HUES48 (cell line): ENCODE measurements at regions not wholly inside any gene's neighbourhood (a gene's known extent, or its start where the extent isn't known, plus 50 kb on each side); places are given as distances from the start of the nearest gene placed in this dataset.
"Not testable (repeated sequence)": the region's sequence is repeated elsewhere in the genome, so short reads cannot be mapped to it uniquely, and the experiment has no call there.

Source experiments
- H3K27ac ChIP-seq: one replicate; pipeline ENCODE4 v1.7.0; 2013; ENCODE audit warnings: low read depth, low read length, inconsistent platforms
- H3K27me3 ChIP-seq: 2 replicates; pipeline ENCODE4 v1.6.1; 2013; ENCODE audit warnings: mild to moderate bottlenecking, low read length; ENCODE audit not compliant: control insufficient read depth, insufficient read depth
- H3K36me3 ChIP-seq: 2 replicates; pipeline ENCODE4 v1.6.1; 2013; ENCODE audit warnings: low read length; ENCODE audit not compliant: control insufficient read depth, insufficient read depth
- H3K4me1 ChIP-seq: 2 replicates; pipeline ENCODE4 v1.6.1; 2013; ENCODE audit warnings: mild to moderate bottlenecking, low read length; ENCODE audit not compliant: control insufficient read depth, insufficient read depth
- H3K4me3 ChIP-seq: 2 replicates; pipeline ENCODE4 v1.5.1; 2013; ENCODE audit warnings: mild to moderate bottlenecking, low read depth, low read length
- H3K9ac ChIP-seq: 2 replicates; pipeline ENCODE4 v1.6.1; 2013; ENCODE audit warnings: mild to moderate bottlenecking, low read depth, low read length, moderate library complexity
- H3K9me3 ChIP-seq: 2 replicates; pipeline ENCODE4 v1.6.1; 2013; ENCODE audit warnings: low read length; ENCODE audit not compliant: control insufficient read depth, insufficient read depth

GRCh38 chr3:144687862-144688261, 716.2 kb downstream of the DIPK2A start:
- Histone ChIP-seq H3K27me3 (no peaks in the 10 kb centered on the region), H3K9me3 (no peaks in the 10 kb centered on the region), H3K4me3 (no peak overlapping the region), H3K9ac (no peak overlapping the region), H3K4me1 (peaks cover 7% of the 10 kb centered on the region), H3K27ac (no peak overlapping the region), H3K36me3 (no peaks in the 10 kb centered on the region)

GRCh38 chr3:144692488-144692887, 720.9 kb downstream of the DIPK2A start:
- Histone ChIP-seq H3K9me3 (no peaks in the 10 kb centered on the region), H3K27ac (no peak overlapping the region), H3K4me3 (no peak overlapping the region; the same call in 1 of the 2 replicates), H3K36me3 (no peaks in the 10 kb centered on the region), H3K4me1 (peaks cover 9% of the 10 kb centered on the region), H3K27me3 (no peaks in the 10 kb centered on the region), H3K9ac (no peak overlapping the region)

DNA sequence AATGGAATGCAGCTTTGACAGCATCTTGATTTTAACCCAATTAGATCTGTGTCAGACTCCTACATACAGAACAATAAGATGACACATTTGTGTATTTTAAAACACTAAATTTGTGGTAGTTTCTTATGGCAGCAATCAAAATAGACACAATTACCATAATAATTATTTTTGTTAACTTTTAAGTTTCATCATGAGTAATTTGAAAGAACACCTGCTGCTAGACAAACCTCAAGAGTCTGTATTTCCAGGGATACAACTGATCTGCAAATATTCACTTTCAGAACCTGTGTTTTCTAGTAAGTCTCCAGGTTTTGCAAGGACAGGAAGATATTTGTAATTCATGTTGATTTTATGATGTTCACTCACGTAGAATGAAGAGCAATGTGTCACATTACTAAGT, 736.8 kb downstream of the DIPK2A start:
- H3K36me3 ChIP-seq = no peaks in the 10 kb centered on the region

DNA sequence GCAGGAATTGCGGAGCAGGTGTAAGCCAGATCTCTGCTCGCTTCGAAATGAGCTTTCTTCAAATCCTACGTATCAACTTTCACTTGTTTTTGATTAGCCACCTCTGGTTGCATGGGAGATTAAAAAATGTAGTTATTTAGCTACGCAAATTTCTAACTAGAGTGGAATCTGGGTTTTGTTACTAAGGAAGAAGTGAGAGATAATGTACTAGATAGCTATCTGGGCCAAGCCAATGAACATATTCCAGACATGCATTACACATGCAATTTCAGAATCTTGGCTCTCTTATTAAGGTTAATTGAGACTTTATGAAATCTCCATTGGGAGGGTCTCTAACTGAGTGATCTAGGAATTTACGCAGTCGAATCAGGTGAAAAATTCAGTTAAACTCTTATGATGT, 765.7 kb downstream of the DIPK2A start:
- Histone ChIP-seq H3K9ac (no peak overlapping the region), H3K4me1 (no peaks in the 10 kb centered on the region), H3K27ac (no peak overlapping the region), H3K36me3 (no peaks in the 10 kb centered on the region), H3K9me3 (no peaks in the 10 kb centered on the region), H3K27me3 (no peaks in the 10 kb centered on the region), H3K4me3 (no peak overlapping the region)

More for the DNA sequence above, 736.8 kb downstream of the DIPK2A start:
- Histone ChIP-seq H3K27ac (no peak overlapping the region), H3K27me3 (no peaks in the 10 kb centered on the region), H3K4me3 (no peak overlapping the region), H3K4me1 (no peaks in the 10 kb centered on the region), H3K9ac (no peak overlapping the region), H3K9me3 (no peaks in the 10 kb centered on the region; the same call in 1 of the 2 replicates)

GRCh38 chr3:144743225-144743668, 771.6 kb downstream of the DIPK2A start:
- Histone ChIP-seq H3K4me3 (no peak overlapping the region), H3K27ac (no peak overlapping the region), H3K9me3 (no peaks in the 10 kb centered on the region), H3K36me3 (no peaks in the 10 kb centered on the region), H3K27me3 (no peaks in the 10 kb centered on the region), H3K9ac (no peak overlapping the region), H3K4me1 (no peaks in the 10 kb centered on the region)

DNA sequence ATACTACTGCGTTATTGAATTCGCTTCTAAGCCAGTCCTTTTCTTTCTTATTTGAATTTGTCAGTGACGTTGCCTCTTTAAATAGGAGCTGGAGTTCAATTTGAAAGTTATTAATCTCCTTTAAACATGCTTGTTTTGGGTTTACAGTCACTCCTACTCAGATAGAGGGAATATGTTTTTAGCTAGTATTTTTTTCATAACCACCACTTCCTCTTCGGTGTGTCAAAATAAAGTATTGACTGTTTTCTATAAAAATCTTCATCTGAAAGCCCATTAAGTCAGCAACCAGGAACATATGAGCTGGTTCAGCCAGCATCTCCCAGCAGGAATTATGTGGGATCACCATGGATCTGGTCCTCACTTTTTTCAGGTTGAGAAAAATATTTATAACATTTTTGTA, 772.9 kb downstream of the DIPK2A start:
- H3K4me1 ChIP-seq = no peaks in the 10 kb centered on the region
- H3K9me3 ChIP-seq = no peaks in the 10 kb centered on the region
- H3K9ac ChIP-seq = no peak overlapping the region
- H3K27ac ChIP-seq = no peak overlapping the region
- H3K4me3 ChIP-seq = no peak overlapping the region
- H3K27me3 ChIP-seq = no peaks in the 10 kb centered on the region
- H3K36me3 ChIP-seq = no peaks in the 10 kb centered on the region

- H3K9ac ChIP-seq = no peak overlapping the region
- no peak overlapping the region for H3K4me3 ChIP-seq
- H3K4me1 ChIP-seq = peaks cover 4% of the 10 kb centered on the region
- H3K9me3 ChIP-seq = no peaks in the 10 kb centered on the region
- H3K27ac ChIP-seq = no peak overlapping the region
- H3K27me3 ChIP-seq = no peaks in the 10 kb centered on the region
- H3K36me3 ChIP-seq = no peaks in the 10 kb centered on the region
These were observed 775.0 kb downstream of the DIPK2A start for GRCh38 chr3:144746631-144747030.

DNA sequence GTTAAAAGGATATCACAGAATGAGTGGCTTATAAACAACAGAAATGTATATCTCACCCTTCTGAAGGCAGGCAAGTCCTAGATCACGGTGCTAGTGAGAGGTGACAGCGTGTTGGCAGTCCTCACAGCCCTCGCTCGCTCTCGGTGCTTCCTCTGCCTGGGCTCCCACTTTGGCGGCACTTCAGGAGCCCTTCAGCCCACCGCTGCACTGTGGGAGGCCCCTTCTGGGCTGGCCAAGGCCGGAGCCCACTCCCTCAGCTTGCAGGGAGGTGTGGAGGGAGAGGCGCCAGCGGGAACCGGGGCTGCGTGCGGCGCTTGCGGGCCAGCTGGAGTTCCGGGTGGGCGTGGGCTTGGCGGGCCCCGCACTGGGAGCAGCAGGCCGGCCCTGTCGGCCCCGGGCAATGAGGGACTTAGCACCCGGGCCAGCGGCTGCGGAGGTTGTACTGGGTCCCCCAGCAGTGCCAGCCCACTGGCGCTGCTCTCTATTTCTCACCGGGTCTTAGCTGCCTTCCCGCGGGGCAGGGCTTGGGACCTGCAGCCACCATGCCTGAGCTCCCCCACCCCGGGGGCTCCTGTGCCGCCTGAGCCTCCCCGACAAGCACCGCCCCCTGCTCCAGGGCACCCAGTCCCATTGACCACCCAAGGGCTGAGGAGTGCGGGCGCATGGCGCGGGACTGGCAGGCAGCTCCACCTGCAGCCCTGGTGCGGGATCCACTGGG, 778.1 kb downstream of the DIPK2A start:
- peaks cover 11% of the 10 kb centered on the region for H3K4me1 ChIP-seq
- not testable (repeated sequence) for H3K4me3 ChIP-seq, H3K36me3 ChIP-seq, H3K27me3 ChIP-seq, H3K9me3 ChIP-seq, H3K27ac ChIP-seq, H3K9ac ChIP-seq

DNA sequence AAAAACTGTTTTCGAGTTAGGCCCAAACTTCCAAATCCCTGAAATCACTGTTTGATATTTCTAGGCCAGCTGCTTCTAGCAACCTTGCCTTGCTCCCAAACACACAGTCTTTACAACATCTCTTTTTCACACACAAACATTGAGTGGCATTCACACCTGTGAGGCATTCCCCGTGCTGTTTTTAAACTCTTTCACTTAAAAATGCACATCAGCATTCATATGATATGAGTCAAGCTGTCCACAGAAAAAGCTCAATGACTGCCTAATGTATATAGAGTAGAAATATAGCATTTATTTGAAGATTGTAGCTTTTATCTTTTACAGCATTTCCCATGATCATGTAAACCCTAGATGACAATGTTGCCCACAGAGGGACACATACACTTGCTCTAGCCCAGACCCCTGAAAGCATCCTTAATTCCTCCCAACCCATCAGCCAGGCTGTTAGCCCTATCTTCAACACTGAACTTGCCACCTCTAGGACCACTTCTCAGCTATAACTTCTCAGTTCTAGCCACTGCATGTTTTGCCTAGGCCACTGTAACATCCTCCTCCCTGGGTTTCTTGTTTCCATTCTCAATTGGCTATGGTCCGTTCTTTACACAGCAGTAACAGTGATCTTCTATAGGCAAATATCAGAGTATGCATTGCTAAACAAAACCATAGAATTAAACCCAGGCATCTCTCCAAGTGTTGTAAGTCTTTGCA, 782.6 kb downstream of the DIPK2A start:
- Histone ChIP-seq H3K9me3 (peaks cover 8% of the 10 kb centered on the region), H3K36me3 (no peaks in the 10 kb centered on the region), H3K9ac (no peak overlapping the region), H3K4me3 (no peak overlapping the region), H3K4me1 (peaks cover 11% of the 10 kb centered on the region), H3K27me3 (no peaks in the 10 kb centered on the region), H3K27ac (no peak overlapping the region)

DNA sequence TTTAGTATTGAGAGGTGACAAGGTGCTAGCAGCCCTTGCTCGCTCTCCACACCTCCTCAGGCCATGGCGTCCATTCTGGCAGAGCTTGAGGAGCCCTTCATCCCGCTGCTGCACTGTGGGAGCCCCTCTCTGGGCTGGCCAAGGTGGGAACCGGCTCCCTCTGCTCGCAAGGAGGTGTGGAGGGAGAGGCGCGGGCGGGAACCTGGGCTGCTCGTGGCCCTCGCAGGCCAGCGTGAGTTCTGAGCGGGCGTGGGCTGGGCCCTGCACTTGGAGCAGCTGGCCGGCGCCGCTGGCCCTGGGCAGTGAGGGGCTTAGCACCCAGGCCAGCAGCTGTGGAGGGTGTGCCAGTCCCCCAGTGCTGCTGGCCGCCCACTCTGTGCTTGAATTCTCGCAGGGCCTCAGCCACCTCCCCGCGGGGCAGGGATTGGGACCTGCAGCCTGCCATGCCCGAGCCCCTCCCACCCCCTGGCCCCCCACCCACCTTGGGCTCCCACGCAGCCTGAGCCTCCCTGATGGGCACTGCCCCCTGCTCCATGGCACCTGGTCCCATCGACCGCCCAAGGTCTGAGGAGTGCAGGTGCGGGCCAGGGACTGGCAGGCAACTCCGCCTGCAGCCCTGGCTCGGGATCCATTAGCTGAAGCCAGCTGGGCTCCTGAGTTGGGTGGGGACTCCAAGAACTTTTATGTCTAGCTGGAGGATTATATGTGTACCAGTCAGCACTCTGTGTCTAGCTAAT, 785.2 kb downstream of the DIPK2A start:
- Histone ChIP-seq H3K27ac (no peak overlapping the region), H3K4me1 (peaks cover 5% of the 10 kb centered on the region), H3K9ac (no peak overlapping the region), H3K9me3 (peaks cover 8% of the 10 kb centered on the region), H3K4me3 (no peak overlapping the region), H3K27me3 (no peaks in the 10 kb centered on the region), H3K36me3 (no peaks in the 10 kb centered on the region)

GRCh38 chr3:144760831-144761230, 789.2 kb downstream of the DIPK2A start:
- no peak overlapping the region for H3K27ac ChIP-seq
- H3K4me1 ChIP-seq = no peaks in the 10 kb centered on the region
- H3K4me3 ChIP-seq = no peak overlapping the region
- H3K36me3 ChIP-seq = no peaks in the 10 kb centered on the region
- H3K9me3 ChIP-seq = peaks cover 8% of the 10 kb centered on the region
- H3K9ac ChIP-seq = no peak overlapping the region
- H3K27me3 ChIP-seq = no peaks in the 10 kb centered on the region
